Body of pancreas (tissue), 4 donors: ENCODE measurements at regions not wholly inside any gene's neighbourhood (a gene's known extent, or its start where the extent isn't known, plus 50 kb on each side); places are given as distances from the start of the nearest gene placed in this dataset.

Source experiments
- POLR2A ChIP-seq, 3 donors: fragments of 450-650 bp; IDR thresholded peaks; one replicate each; pipeline ENCODE4 v1.6.1; 2016; ENCODE audit warnings: antibody characterized with exemption in 3 of 3, mild to moderate bottlenecking in 2 of 3
- TF ChIP-seq, protein P1 (sequence below), 7 experiments: fragments of 450-650 bp in 4 of 7; fragments of 200-600 bp in 3 of 7; sonication (generic) in 3 of 7; IDR thresholded peaks; one replicate each; pipeline ENCODE4 v1.5.1; 2016 to 2019; ENCODE audit warnings: antibody characterized with exemption in 7 of 7

DNA sequence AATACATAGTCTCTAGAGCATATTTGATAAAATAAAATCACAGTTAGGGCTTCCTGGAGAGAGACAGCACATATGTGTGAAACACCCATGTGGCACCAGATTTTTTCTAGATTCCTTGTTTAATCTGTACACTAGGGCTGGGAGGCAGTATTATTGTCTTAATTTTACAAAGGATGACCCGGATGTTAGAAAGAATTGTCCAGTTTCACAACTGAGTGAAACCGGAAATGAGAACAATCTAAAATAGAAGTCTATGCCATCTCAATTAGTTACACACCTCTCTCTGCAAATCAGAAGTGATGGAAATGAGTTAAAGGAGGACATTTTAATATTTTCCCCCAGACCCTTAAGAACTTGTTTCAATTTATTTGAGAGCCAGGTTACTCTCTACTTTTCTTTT, 463.7 kb upstream of the DSEL start:
- TF ChIP-seq, protein P1, sequence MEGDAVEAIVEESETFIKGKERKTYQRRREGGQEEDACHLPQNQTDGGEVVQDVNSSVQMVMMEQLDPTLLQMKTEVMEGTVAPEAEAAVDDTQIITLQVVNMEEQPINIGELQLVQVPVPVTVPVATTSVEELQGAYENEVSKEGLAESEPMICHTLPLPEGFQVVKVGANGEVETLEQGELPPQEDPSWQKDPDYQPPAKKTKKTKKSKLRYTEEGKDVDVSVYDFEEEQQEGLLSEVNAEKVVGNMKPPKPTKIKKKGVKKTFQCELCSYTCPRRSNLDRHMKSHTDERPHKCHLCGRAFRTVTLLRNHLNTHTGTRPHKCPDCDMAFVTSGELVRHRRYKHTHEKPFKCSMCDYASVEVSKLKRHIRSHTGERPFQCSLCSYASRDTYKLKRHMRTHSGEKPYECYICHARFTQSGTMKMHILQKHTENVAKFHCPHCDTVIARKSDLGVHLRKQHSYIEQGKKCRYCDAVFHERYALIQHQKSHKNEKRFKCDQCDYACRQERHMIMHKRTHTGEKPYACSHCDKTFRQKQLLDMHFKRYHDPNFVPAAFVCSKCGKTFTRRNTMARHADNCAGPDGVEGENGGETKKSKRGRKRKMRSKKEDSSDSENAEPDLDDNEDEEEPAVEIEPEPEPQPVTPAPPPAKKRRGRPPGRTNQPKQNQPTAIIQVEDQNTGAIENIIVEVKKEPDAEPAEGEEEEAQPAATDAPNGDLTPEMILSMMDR (IDR thresholded peaks at IDR 0.05) = no peak
- no peak for TF ChIP-seq POLR2A (IDR thresholded peaks at IDR 0.05)
